Astrocyte (in vitro differentiated cells and primary cell): ENCODE measurements at regions not wholly inside any gene's neighbourhood (a gene's known extent, or its start where the extent isn't known, plus 50 kb on each side); places are given as distances from the start of the nearest gene placed in this dataset.

Source experiments
- EZH2 ChIP-seq: IDR thresholded peaks from 2 replicates; pipeline ENCODE4 v1.6.1; 2012; ENCODE audit warnings: mild to moderate bottlenecking, low read length, inconsistent platforms; ENCODE audit not compliant: insufficient read depth
- TF ChIP-seq, protein P1 (sequence below): IDR thresholded peaks from 2 replicates; pipeline ENCODE4 v1.5.1; 2011; ENCODE audit warnings: low read depth, mild to moderate bottlenecking, inconsistent platforms, low read length, moderate library complexity; ENCODE audit not compliant: insufficient read depth

DNA sequence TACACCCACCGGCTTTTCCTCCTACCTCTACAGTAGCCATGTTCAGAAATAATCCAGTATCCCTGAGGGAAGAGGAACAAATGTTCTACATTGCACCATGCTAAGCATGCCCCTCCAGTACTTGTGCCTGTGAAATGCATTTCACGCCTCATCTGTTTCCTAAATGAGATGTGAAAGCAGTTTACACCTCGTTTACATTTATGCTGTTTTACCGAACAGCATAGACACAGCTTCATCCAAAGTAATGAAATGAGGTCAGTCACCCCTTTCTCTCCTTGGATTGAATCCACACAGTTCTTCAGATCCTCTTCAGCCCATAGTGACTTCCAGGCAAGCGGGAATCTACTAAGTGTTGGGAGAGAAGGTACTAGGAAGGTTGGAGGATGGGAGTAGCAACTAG, 514.3 kb downstream of the PDCD6IP start:
- TF ChIP-seq, protein P1, sequence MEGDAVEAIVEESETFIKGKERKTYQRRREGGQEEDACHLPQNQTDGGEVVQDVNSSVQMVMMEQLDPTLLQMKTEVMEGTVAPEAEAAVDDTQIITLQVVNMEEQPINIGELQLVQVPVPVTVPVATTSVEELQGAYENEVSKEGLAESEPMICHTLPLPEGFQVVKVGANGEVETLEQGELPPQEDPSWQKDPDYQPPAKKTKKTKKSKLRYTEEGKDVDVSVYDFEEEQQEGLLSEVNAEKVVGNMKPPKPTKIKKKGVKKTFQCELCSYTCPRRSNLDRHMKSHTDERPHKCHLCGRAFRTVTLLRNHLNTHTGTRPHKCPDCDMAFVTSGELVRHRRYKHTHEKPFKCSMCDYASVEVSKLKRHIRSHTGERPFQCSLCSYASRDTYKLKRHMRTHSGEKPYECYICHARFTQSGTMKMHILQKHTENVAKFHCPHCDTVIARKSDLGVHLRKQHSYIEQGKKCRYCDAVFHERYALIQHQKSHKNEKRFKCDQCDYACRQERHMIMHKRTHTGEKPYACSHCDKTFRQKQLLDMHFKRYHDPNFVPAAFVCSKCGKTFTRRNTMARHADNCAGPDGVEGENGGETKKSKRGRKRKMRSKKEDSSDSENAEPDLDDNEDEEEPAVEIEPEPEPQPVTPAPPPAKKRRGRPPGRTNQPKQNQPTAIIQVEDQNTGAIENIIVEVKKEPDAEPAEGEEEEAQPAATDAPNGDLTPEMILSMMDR: no peak
- no peak for TF ChIP-seq EZH2
